ENCODE measurements at regions not wholly inside any gene's neighbourhood (a gene's known extent, or its start where the extent isn't known, plus 50 kb on each side); places are given as distances from the start of the nearest gene placed in this dataset.

- no peak for TF ChIP-seq CTCF (IDR thresholded peaks at IDR 0.05 in 2 of 3, conservative IDR thresholded peaks at IDR 0.05 in 1 of 3; ENCODE audit: borderline replicate concordance in 1 of 3, insufficient read depth in 1 of 3, low read depth in 2 of 3, low read length in 2 of 3)
- no peak for TF ChIP-seq POLR2AphosphoS5 (IDR thresholded peaks at IDR 0.05; ENCODE audit: low read depth, low read length)
- no peak for TF ChIP-seq POLR2A (IDR thresholded peaks at IDR 0.05; ENCODE audit: borderline replicate concordance, extremely low read depth, insufficient read depth, insufficient read length)
- TF ChIP-seq EZH2phosphoT487 (IDR thresholded peaks at IDR 0.05; ENCODE audit: borderline replicate concordance): no peak
- TF ChIP-seq JUND (IDR thresholded peaks at IDR 0.05): no peak
- TF ChIP-seq RAD21 (IDR thresholded peaks at IDR 0.05; ENCODE audit: low read depth): no peak
These were observed 259.0 kb downstream of the LRATD1 start for GRCh38 chr2:14891546-14891945.
